Endothelial cell of umbilical vein (primary cell): ENCODE measurements at regions not wholly inside any gene's neighbourhood (a gene's known extent, or its start where the extent isn't known, plus 50 kb on each side); places are given as distances from the start of the nearest gene placed in this dataset.

ENCODE experiments used
- BruUV-seq: library from RNA; stranded (reverse); fragments of 400-500 nt; replicated peaks from 2 replicates; lab custom pipeline; 2021; lab: Mats Ljungman, UMichigan
- CTCF ChIA-PET: fragments of 300-600, 350-600 bp; sonication (Branson Sonifier 250); formaldehyde crosslinking; loops from one replicate; lab custom pipeline; 2021; ENCODE audit warnings: antibody characterized with exemption, inconsistent platforms; lab: Charles Lee
- POLR2A ChIA-PET: fragments of 300-600, 350-600 bp; sonication (Branson Sonifier 250); formaldehyde crosslinking; loops from one replicate; lab custom pipeline; 2021; ENCODE audit warnings: antibody characterized with exemption, inconsistent platforms; lab: Charles Lee
- DNase-seq: peaks from one replicate; pipeline ENCODE4 v3.0.0-alpha.2; 2011; ENCODE audit warnings: low read depth, low spot score
- FAIRE-seq: peaks from 2 replicates; lab custom pipeline; 2011; peaks lifted over from hg19 to GRCh38; lab: Jason Lieb, UNC
- H2AFZ ChIP-seq: 2 replicates; pipeline ENCODE4 v1.6.0; 2012; ENCODE audit warnings: low read depth, low read length, control low read depth, inconsistent platforms
- H3K27ac ChIP-seq: 2 replicates; pipeline ENCODE4 v1.5.1; 2011; ENCODE audit warnings: low read depth, mild to moderate bottlenecking, control low read depth, low read length, moderate library complexity; ENCODE audit not compliant: insufficient read depth
- H3K27me3 ChIP-seq, 2 experiments: 2 replicates each; pipeline versions ENCODE4 v1.6.0 to v1.6.1; 2011; ENCODE audit warnings: low read length in 2 of 2, mixed read lengths in 1 of 2; ENCODE audit not compliant: control insufficient read depth in 2 of 2, insufficient read depth in 2 of 2
- H3K36me3 ChIP-seq, 2 experiments: 2 replicates in 1 of 2; 3 replicates in 1 of 2; pipeline ENCODE4 v1.5.1; 2011; ENCODE audit warnings: low read length in 2 of 2, mild to moderate bottlenecking in 1 of 2, moderate library complexity in 1 of 2; ENCODE audit not compliant: control insufficient read depth in 2 of 2, insufficient read depth in 2 of 2; ENCODE audit errors: extremely low read depth in 1 of 2
- H3K4me1 ChIP-seq: 3 replicates; pipeline ENCODE4 v1.5.1; 2011; ENCODE audit warnings: mild to moderate bottlenecking, low read length; ENCODE audit not compliant: control insufficient read depth, insufficient read depth; ENCODE audit errors: extremely low read depth
- H3K4me2 ChIP-seq: 2 replicates; pipeline ENCODE4 v1.6.1; 2011; ENCODE audit warnings: low read length, control low read depth, mixed read lengths; ENCODE audit not compliant: insufficient read depth
- H3K4me3 ChIP-seq, 3 experiments: fragments of 200-600 bp in 1 of 3; sonication (generic), shearing (Covaris generic) in 1 of 3; replicated peaks in 1 of 3; 2 replicates each; pipeline ENCODE4 v1.5.1; 2011 to 2016; ENCODE audit warnings: control low read depth in 3 of 3, low read length in 3 of 3, mild to moderate bottlenecking in 2 of 3, inconsistent platforms in 1 of 3, low read depth in 1 of 3, moderate library complexity in 1 of 3; ENCODE audit not compliant: insufficient read depth in 1 of 3
- H3K79me2 ChIP-seq: 2 replicates; pipeline ENCODE4 v1.6.0; 2012; ENCODE audit warnings: low read length, inconsistent platforms; ENCODE audit not compliant: control insufficient read depth, insufficient read depth
- H3K9ac ChIP-seq: replicated peaks from 2 replicates; pipeline ENCODE3; 2011; ENCODE audit warnings: low read length, control low read depth; ENCODE audit not compliant: insufficient read depth; ENCODE audit errors: extremely low read depth
- H3K9me1 ChIP-seq: replicated peaks from 3 replicates; pipeline ENCODE4 v1.6.0; 2011; ENCODE audit warnings: mild to moderate bottlenecking, low read length; ENCODE audit not compliant: control insufficient read depth, insufficient read depth; ENCODE audit errors: extremely low read depth
- H3K9me3 ChIP-seq: replicated peaks from 2 replicates; pipeline ENCODE4 v1.5.1; 2012; ENCODE audit warnings: low read length, inconsistent platforms; ENCODE audit not compliant: control insufficient read depth, insufficient read depth
- H4K20me1 ChIP-seq: replicated peaks from 2 replicates; pipeline ENCODE3; 2011; ENCODE audit warnings: mild to moderate bottlenecking, low read length; ENCODE audit not compliant: control insufficient read depth, insufficient read depth; ENCODE audit errors: extremely low read depth
- EZH2 ChIP-seq: IDR thresholded peaks from 2 replicates; pipeline ENCODE4 v1.6.1; 2012; ENCODE audit warnings: borderline replicate concordance, low read depth, mild to moderate bottlenecking, moderate library complexity, low read length, inconsistent platforms; ENCODE audit not compliant: severe bottlenecking
- FOS ChIP-seq: IDR thresholded peaks from 2 replicates; pipeline ENCODE4 v1.6.1; 2011; ENCODE audit warnings: mild to moderate bottlenecking, low read length, moderate library complexity, borderline replicate concordance; ENCODE audit not compliant: insufficient read depth
- GATA2 ChIP-seq: IDR thresholded peaks from 2 replicates; pipeline ENCODE4 v1.7.0; 2011; ENCODE audit warnings: low read depth, mild to moderate bottlenecking, moderate library complexity, mixed read lengths, low read length; ENCODE audit not compliant: insufficient read length, insufficient read depth
- MYC ChIP-seq: IDR thresholded peaks from one replicate; pipeline ENCODE4 v1.6.1; 2011; ENCODE audit warnings: mild to moderate bottlenecking, low read depth, low read length
- POLR2A ChIP-seq: IDR thresholded peaks from 2 replicates; pipeline ENCODE4 v1.6.1; 2012; ENCODE audit warnings: low read depth, mild to moderate bottlenecking, control low read depth, low read length
- POLR2AphosphoS5 ChIP-seq: IDR thresholded peaks from 2 replicates; pipeline ENCODE4 v1.6.1; 2012; ENCODE audit warnings: low read depth, mild to moderate bottlenecking, control low read depth, low read length, moderate library complexity; ENCODE audit not compliant: insufficient read depth
- dilution Hi-C: fragments of 300-500 bp; cut with MboI; formaldehyde crosslinking; loops from one replicate; pipeline ENCODE4 v1.15.0; 2019; ENCODE audit warnings: low sequenced_read_pairs; ENCODE audit not compliant: extremely low pct_ligation_motif_present
- intact Hi-C: fragments of 100-400 bp; cut with micrococcal nuclease; formaldehyde crosslinking; loops from one replicate; pipeline ENCODE4 v1.10.0; 2022
- TF ChIP-seq, protein P1 (sequence below): IDR thresholded peaks from 2 replicates; pipeline ENCODE4 v1.6.1; 2011; ENCODE audit not compliant: insufficient read depth, insufficient read length

DNA sequence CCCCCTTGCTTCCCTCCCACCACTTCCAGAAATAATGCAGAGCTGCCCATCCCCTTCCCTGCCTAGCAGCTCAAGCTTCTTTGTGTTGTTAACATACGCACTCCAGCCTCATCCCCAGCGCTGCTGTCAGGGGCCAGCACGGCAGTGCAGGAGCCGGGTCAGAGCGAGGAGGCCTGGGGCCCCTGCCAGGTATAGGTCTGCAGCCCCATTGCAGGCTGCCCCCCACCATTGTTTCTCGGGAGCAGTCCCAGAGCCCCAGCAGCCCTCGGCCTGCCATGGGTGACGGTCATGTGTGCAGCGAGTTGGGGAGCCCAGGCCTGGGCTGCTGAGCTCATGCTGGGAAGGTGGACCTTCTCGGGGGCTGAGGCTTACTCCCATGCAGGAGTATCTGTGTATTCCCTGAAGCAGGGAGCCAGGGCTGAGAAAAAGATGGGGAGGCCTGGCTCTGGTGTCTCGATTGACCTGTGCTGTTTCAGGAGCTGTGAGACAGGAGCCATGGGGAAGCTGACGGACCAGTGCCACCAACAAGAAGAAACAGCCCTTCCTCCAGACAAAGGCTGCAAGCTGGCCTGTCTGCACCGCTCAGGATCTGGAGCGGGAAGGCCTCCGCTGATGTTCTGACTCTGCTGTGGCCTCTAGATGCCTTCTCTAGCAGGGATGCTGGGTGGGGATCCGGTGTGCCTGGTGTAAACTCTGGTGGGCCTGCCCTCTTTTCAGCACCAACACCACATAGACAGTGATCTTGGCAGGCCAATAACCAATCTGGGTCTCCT is 220.5 kb upstream of the B3GAT1 start:
- Histone ChIP-seq H3K9me3 (no peaks in the 10 kb centered on the region), H3K79me2 (no peaks in the 10 kb centered on the region), H2AFZ (no peak overlapping the region), H3K27ac (no peak overlapping the region), H4K20me1 (no peaks in the 10 kb centered on the region), H3K4me3 (no peak overlapping the region), H3K27me3 (no peaks in the 10 kb centered on the region), H3K9ac (no peak overlapping the region), H3K4me2 (no peak overlapping the region), H3K9me1 (no peaks in the 10 kb centered on the region), H3K4me1 (no peaks in the 10 kb centered on the region), H3K36me3 (no peaks in the 10 kb centered on the region)
- dilution Hi-C loops (no loop called here), intact Hi-C loops (no loop called here)
- BruUV-seq, result no TSS peak
- TF ChIP-seq FOS (no peak), POLR2A (no peak), POLR2AphosphoS5 (no peak), GATA2 (no peak), MYC (no peak), EZH2 (no peak)
- ChIA-PET CTCF (no interaction called here), POLR2A (no interaction called here)
- no peak for FAIRE-seq
- no peak for DNase-seq

DNA sequence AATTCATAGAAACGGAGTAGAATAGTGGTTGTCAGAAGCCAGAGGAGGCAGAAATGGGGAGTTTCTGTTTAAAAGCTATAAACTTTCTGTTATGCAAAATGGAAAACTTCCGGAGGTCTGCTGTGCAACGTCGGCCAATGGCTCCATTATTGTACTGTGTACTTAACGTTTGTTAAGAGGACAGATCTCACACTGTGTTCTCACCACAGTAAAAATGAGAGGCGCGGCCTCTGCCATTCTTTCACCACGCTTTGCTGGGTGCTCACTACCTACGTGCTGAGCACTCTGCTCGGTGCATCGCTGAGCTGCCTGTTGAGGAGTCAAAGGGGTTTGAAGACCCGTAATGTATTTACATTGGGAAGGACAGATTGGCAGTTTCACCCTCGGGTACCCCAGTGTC is 218.8 kb upstream of the B3GAT1 start:
- Histone ChIP-seq H3K36me3 (no peaks in the 10 kb centered on the region), H3K27ac (no peak overlapping the region), H4K20me1 (no peaks in the 10 kb centered on the region), H3K9ac (no peak overlapping the region), H3K79me2 (no peaks in the 10 kb centered on the region), H3K27me3 (no peaks in the 10 kb centered on the region), H3K4me1 (no peaks in the 10 kb centered on the region), H3K4me3 (no peak overlapping the region), H3K9me1 (no peaks in the 10 kb centered on the region), H3K9me3 (peaks cover 2% of the 10 kb centered on the region), H3K4me2 (no peak overlapping the region), H2AFZ (no peak overlapping the region)
- DNase-seq (no peak), FAIRE-seq (no peak)
- intact Hi-C loops, result no loop called here
- POLR2A ChIA-PET, result no interaction called here
- TF ChIP-seq, protein P1, sequence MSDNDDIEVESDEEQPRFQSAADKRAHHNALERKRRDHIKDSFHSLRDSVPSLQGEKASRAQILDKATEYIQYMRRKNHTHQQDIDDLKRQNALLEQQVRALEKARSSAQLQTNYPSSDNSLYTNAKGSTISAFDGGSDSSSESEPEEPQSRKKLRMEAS, result no peak
- CTCF ChIA-PET, result no interaction called here
- dilution Hi-C loops, result no loop called here
- no TSS peak for BruUV-seq
